ENCODE measurements at regions not wholly inside any gene's neighbourhood (a gene's known extent, or its start where the extent isn't known, plus 50 kb on each side); places are given as distances from the start of the nearest gene placed in this dataset.

DNA sequence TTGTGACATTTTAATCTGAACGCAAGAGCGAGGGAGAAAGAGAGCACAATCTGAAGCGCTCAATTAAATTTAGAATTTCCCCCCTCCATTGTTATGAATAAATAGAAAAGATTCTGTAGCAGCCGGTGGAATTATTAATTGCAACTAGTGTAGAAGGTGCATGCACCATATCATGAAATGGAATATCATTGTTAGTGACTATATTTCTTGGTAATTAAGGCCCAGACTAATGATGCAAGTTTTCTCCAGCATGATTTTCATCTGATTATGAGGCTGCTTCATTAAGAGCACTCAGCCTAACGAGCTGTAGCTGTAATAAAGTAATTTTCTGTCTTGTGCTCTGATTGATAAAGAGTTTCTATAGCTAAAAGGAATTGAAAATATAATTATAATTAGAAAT is 432.2 kb upstream of the SPRED2 start:
- Histone ChIP-seq H3K9me2 (replicated peaks; ENCODE audit: insufficient read depth) (no peaks in the 10 kb centered on the region), H3K36me3 (replicated peaks; ENCODE audit: insufficient read depth, low read depth) (no peaks in the 10 kb centered on the region), H3K79me2 (no peaks in the 10 kb centered on the region), H2AFZ (no peak overlapping the region), H4K20me1 (ENCODE audit: insufficient read depth, poor library complexity, severe bottlenecking) (no peaks in the 10 kb centered on the region), H3K9me3 (ENCODE audit: low read depth) (no peaks in the 10 kb centered on the region), H3K27me3 (no peaks in the 10 kb centered on the region), H3K4me2 (no peak overlapping the region), H3K27ac (no peak overlapping the region), H3K4me1 (ENCODE audit: insufficient read depth) (peaks cover 3% of the 10 kb centered on the region), H3K4me3 (no peak overlapping the region)
- no peak for DNase-seq (ENCODE audit: low spot score)
- TF ChIP-seq EZH2phosphoT487 (IDR thresholded peaks at IDR 0.05; ENCODE audit: low read depth, severe bottlenecking, unreplicated experiment) (no peak), EZH2 (IDR thresholded peaks at IDR 0.05; ENCODE audit: borderline replicate concordance) (no peak)
- TF ChIP-seq, protein P1, sequence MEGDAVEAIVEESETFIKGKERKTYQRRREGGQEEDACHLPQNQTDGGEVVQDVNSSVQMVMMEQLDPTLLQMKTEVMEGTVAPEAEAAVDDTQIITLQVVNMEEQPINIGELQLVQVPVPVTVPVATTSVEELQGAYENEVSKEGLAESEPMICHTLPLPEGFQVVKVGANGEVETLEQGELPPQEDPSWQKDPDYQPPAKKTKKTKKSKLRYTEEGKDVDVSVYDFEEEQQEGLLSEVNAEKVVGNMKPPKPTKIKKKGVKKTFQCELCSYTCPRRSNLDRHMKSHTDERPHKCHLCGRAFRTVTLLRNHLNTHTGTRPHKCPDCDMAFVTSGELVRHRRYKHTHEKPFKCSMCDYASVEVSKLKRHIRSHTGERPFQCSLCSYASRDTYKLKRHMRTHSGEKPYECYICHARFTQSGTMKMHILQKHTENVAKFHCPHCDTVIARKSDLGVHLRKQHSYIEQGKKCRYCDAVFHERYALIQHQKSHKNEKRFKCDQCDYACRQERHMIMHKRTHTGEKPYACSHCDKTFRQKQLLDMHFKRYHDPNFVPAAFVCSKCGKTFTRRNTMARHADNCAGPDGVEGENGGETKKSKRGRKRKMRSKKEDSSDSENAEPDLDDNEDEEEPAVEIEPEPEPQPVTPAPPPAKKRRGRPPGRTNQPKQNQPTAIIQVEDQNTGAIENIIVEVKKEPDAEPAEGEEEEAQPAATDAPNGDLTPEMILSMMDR (IDR thresholded peaks at IDR 0.05; ENCODE audit: poor library complexity): no peak
- WGBS (ENCODE audit: low lambda C conversion rate, missing lambda C conversion rate): 93% methylated on average over 5 of the region's 5 CpGs

DNA sequence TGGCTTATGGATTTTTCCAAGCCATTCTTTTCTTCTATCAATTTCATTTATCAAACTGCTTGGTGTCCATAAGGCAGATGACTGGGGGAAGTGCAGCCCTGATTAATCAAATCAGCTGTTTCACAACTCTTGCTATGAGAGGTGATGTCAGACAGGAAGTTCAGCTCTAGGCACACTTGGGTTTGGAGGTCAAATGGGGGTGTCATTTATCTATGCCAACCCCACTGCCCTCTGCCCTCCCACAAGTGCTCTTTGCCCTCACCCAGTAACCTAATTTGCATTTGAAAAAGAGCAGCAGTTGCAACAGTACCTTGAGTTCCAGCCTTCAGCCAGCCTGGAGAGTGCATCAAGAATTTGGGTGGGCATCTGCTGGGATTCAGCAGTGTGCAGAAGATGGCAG is 431.3 kb upstream of the SPRED2 start:
- TF ChIP-seq, protein P1 (IDR thresholded peaks at IDR 0.05; ENCODE audit: poor library complexity): no peak
- TF ChIP-seq EZH2phosphoT487 (IDR thresholded peaks at IDR 0.05; ENCODE audit: low read depth, severe bottlenecking, unreplicated experiment) (no peak), EZH2 (IDR thresholded peaks at IDR 0.05; ENCODE audit: borderline replicate concordance) (no peak)
- Histone ChIP-seq H3K4me3 (no peak overlapping the region), H4K20me1 (ENCODE audit: insufficient read depth, poor library complexity, severe bottlenecking) (no peaks in the 10 kb centered on the region)

DNA sequence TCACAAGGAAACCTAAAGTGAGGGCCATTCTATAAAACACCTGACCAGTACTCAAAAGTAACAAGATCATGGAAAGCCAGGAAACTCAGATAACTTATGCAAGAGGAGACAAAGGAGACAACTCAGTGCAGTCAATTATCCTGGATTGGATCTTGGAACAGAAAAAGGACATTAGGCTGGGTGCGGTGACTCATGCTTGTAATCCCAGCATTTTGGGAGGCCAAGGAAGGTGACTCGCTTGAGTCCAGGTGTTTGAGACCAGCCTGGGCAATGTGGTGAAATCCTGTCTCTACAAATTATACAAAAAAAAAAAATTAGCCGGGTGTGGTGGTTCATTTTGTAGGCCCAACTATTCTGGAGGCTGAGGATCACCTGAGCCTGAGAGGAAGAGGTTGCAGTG is 424.5 kb upstream of the SPRED2 start:
- Histone ChIP-seq H2AFZ (no peak overlapping the region), H3K27me3 (no peaks in the 10 kb centered on the region), H3K9me2 (replicated peaks; ENCODE audit: insufficient read depth) (no peaks in the 10 kb centered on the region), H3K4me1 (ENCODE audit: insufficient read depth) (no peaks in the 10 kb centered on the region), H3K4me2 (no peak overlapping the region), H3K79me2 (no peaks in the 10 kb centered on the region), H3K9me3 (ENCODE audit: low read depth) (no peaks in the 10 kb centered on the region), H3K36me3 (replicated peaks; ENCODE audit: insufficient read depth, low read depth) (no peaks in the 10 kb centered on the region), H4K20me1 (ENCODE audit: insufficient read depth, poor library complexity, severe bottlenecking) (no peaks in the 10 kb centered on the region), H3K27ac (no peak overlapping the region), H3K4me3 (no peak overlapping the region)
- DNase-seq (ENCODE audit: low spot score): no peak
- WGBS (ENCODE audit: low lambda C conversion rate, missing lambda C conversion rate): 93% methylated on average over 3 of the region's 3 CpGs
- TF ChIP-seq EZH2 (IDR thresholded peaks at IDR 0.05; ENCODE audit: borderline replicate concordance): no peak
- TF ChIP-seq, protein P1 (IDR thresholded peaks at IDR 0.05; ENCODE audit: poor library complexity): no peak
- TF ChIP-seq EZH2phosphoT487 (IDR thresholded peaks at IDR 0.05; ENCODE audit: low read depth, severe bottlenecking, unreplicated experiment): no peak

More for the DNA sequence above, 431.3 kb upstream of the SPRED2 start:
- no peaks in the 10 kb centered on the region for H3K79me2 ChIP-seq
- no peak for DNase-seq (ENCODE audit: low spot score)
- no peak overlapping the region for H3K4me2 ChIP-seq
- H3K36me3 ChIP-seq (replicated peaks; ENCODE audit: insufficient read depth, low read depth): no peaks in the 10 kb centered on the region
- no peak overlapping the region for H3K27ac ChIP-seq
- H3K4me1 ChIP-seq (ENCODE audit: insufficient read depth): peaks cover 3% of the 10 kb centered on the region
- H3K27me3 ChIP-seq: no peaks in the 10 kb centered on the region
- no peaks in the 10 kb centered on the region for H3K9me3 ChIP-seq (ENCODE audit: low read depth)
- no peaks in the 10 kb centered on the region for H3K9me2 ChIP-seq (replicated peaks; ENCODE audit: insufficient read depth)
- no peak overlapping the region for H2AFZ ChIP-seq

DNA sequence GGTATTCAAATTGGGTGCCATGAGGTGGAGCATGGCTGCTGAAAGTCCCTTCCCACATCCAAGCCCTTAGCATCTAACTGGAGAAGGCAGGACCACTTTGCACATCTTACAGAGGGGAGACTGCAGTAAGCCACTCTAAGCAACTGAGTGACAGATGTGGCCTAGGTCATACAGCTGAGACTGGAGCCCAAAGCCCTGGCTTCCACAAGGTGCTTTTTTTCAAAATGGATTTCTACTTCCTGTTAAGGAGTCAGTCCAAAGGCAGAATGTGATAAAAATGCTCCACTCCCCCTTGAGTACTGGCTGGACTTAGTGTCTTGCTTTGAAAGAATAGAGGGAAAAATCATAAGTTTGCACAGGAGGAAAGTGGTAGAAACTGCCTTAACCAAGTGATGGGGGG is 424.0 kb upstream of the SPRED2 start:
- H3K4me1 ChIP-seq (ENCODE audit: insufficient read depth): no peaks in the 10 kb centered on the region
- H3K9me2 ChIP-seq (replicated peaks; ENCODE audit: insufficient read depth): no peaks in the 10 kb centered on the region
- no peak overlapping the region for H3K4me3 ChIP-seq
- H3K9me3 ChIP-seq (ENCODE audit: low read depth): no peaks in the 10 kb centered on the region
- H4K20me1 ChIP-seq (ENCODE audit: insufficient read depth, poor library complexity, severe bottlenecking): no peaks in the 10 kb centered on the region
- H3K27me3 ChIP-seq: no peaks in the 10 kb centered on the region
- no peaks in the 10 kb centered on the region for H3K79me2 ChIP-seq
- no peak overlapping the region for H3K27ac ChIP-seq
- no peak overlapping the region for H2AFZ ChIP-seq
- no peaks in the 10 kb centered on the region for H3K36me3 ChIP-seq (replicated peaks; ENCODE audit: insufficient read depth, low read depth)
- no peak for DNase-seq (ENCODE audit: low spot score)
- H3K4me2 ChIP-seq: no peak overlapping the region
- TF ChIP-seq EZH2 (IDR thresholded peaks at IDR 0.05; ENCODE audit: borderline replicate concordance) (no peak), EZH2phosphoT487 (IDR thresholded peaks at IDR 0.05; ENCODE audit: low read depth, severe bottlenecking, unreplicated experiment) (no peak)
- TF ChIP-seq, protein P1 (IDR thresholded peaks at IDR 0.05; ENCODE audit: poor library complexity): no peak
